HCT116 (cell line): ENCODE measurements at regions not wholly inside any gene's neighbourhood (a gene's known extent, or its start where the extent isn't known, plus 50 kb on each side); places are given as distances from the start of the nearest gene placed in this dataset.
A peak's percentile ranks its signal among the peaks of the same experiment; 100 is the strongest.
"Not testable (repeated sequence)": the region's sequence is repeated elsewhere in the genome, so short reads cannot be mapped to it uniquely, and the experiment has no call there.

Experiments used
- ATAC-seq: fragments of 200-7000 bp; cut with Tn5 transposase; 2 replicates; pipeline ENCODE4 v1.9.1; 2020; ENCODE audit warnings: mild to moderate bottlenecking, moderate library complexity
- BruUV-seq: library from RNA; stranded (reverse); fragments of 400-500 nt; replicated peaks from 2 replicates; lab custom pipeline; 2021; lab: Mats Ljungman, UMichigan
- CTCF ChIA-PET: fragments of 300-600 bp; sonication (Branson Sonifier 250); formaldehyde crosslinking; loops from one replicate; lab custom pipeline; 2021; ENCODE audit warnings: antibody characterized with exemption; lab: Charles Lee
- POLR2A ChIA-PET: fragments of 300-600, 350-600 bp; sonication (Branson Sonifier 250); formaldehyde crosslinking; loops from one replicate; lab custom pipeline; 2021; ENCODE audit warnings: antibody characterized with exemption; lab: Charles Lee
- RAD21 ChIA-PET, 2 experiments: fragments of 300-600 bp; sonication (Branson Sonifier 250); formaldehyde crosslinking; loops; one replicate each; lab custom pipeline; 2023; ENCODE audit warnings: low total read pairs in 2 of 2; ENCODE audit not compliant: uncharacterized antibody in 2 of 2, unreplicated experiment in 2 of 2, low non-redundant PET in 1 of 2; lab: Charles Lee
- DNase-seq: peaks from one replicate; pipeline ENCODE4 v3.0.0-alpha.2; 2010; ENCODE audit warnings: low read depth, low spot score
- H2AFZ ChIP-seq: fragments of 200-600 bp; shearing (Covaris generic), sonication (generic); 2 replicates; pipeline ENCODE4 v1.6.1; 2017; ENCODE audit warnings: low read depth, mixed run types, mixed read lengths, antibody characterized with exemption, low read length; ENCODE audit not compliant: poor library complexity, severe bottlenecking
- H3K27ac ChIP-seq: 2 replicates; pipeline ENCODE4 v1.5.1; 2012; ENCODE audit warnings: low read depth, low read length
- H3K27me3 ChIP-seq: fragments of 200-600 bp; sonication (generic); 2 replicates; pipeline ENCODE4 v1.6.1; 2016; ENCODE audit warnings: mixed run types, low read length, mixed read lengths; ENCODE audit not compliant: insufficient read depth
- H3K36me3 ChIP-seq, 2 experiments: fragments of 200-500 bp in 1 of 2; fragments of 200-600 bp in 1 of 2; sonication (Bioruptor generic) in 1 of 2; sonication (generic) in 1 of 2; 2 replicates each; pipeline versions ENCODE4 v1.5.1 to v1.6.1; 2014 to 2016; ENCODE audit warnings: low read length in 2 of 2, inconsistent platforms in 1 of 2, mixed read lengths in 1 of 2, mixed run types in 1 of 2; ENCODE audit not compliant: insufficient read depth in 2 of 2, control insufficient read depth in 1 of 2
- H3K4me1 ChIP-seq, 2 experiments: fragments of 200-600 bp in 1 of 2; sonication (generic) in 1 of 2; 2 replicates each; pipeline versions ENCODE4 v1.5.1 to v1.6.1; 2012 to 2017; ENCODE audit warnings: low read length in 2 of 2, inconsistent platforms in 1 of 2, mild to moderate bottlenecking in 1 of 2, mixed read lengths in 1 of 2, mixed run types in 1 of 2, moderate library complexity in 1 of 2; ENCODE audit not compliant: insufficient read depth in 2 of 2, control insufficient read depth in 1 of 2
- H3K4me2 ChIP-seq: fragments of 200-600 bp; sonication (generic); 2 replicates; pipeline ENCODE4 v1.6.1; 2017; ENCODE audit warnings: mixed run types, low read length, mixed read lengths
- H3K4me3 ChIP-seq, 2 experiments: fragments of 200-600 bp in 1 of 2; sonication (generic) in 1 of 2; replicated peaks in 1 of 2; 2 replicates each; pipeline ENCODE4 v1.5.1; 2011 to 2016; ENCODE audit warnings: low read length in 2 of 2, control low read depth in 1 of 2, low read depth in 1 of 2, mild to moderate bottlenecking in 1 of 2, mixed read lengths in 1 of 2, mixed run types in 1 of 2
- H3K79me2 ChIP-seq: fragments of 200-600 bp; sonication (generic); 2 replicates; pipeline ENCODE4 v1.6.1; 2017; ENCODE audit warnings: mild to moderate bottlenecking, mixed run types, low read length, moderate library complexity, mixed read lengths; ENCODE audit not compliant: insufficient read depth
- H3K9ac ChIP-seq: fragments of 200-600 bp; sonication (generic); 2 replicates; pipeline ENCODE4 v1.6.1; 2016; ENCODE audit warnings: low read length, mixed read lengths
- H3K9me2 ChIP-seq: fragments of 200-600 bp; sonication (generic), shearing (Covaris generic); 2 replicates; pipeline ENCODE4 v1.6.1; 2017; ENCODE audit warnings: mixed run types, mild to moderate bottlenecking, moderate library complexity; ENCODE audit not compliant: insufficient read depth
- H3K9me3 ChIP-seq, 2 experiments: fragments of 200-500 bp in 1 of 2; fragments of 200-600 bp in 1 of 2; sonication (Bioruptor generic) in 1 of 2; sonication (generic) in 1 of 2; 2 replicates each; pipeline ENCODE4 v1.6.1; 2014 to 2017; ENCODE audit warnings: low read length in 2 of 2, mixed read lengths in 2 of 2, inconsistent platforms in 1 of 2, low read depth in 1 of 2, mild to moderate bottlenecking in 1 of 2, mixed run types in 1 of 2, moderate library complexity in 1 of 2; ENCODE audit not compliant: control insufficient read depth in 1 of 2, insufficient read depth in 1 of 2
- H4K20me1 ChIP-seq: fragments of 200-600 bp; sonication (generic), shearing (Covaris generic); 2 replicates; pipeline ENCODE4 v1.6.1; 2017; ENCODE audit warnings: mixed run types, mild to moderate bottlenecking, moderate library complexity; ENCODE audit not compliant: insufficient read depth
- CBX3 ChIP-seq: IDR thresholded peaks from 2 replicates; pipeline ENCODE4 v1.6.1; 2012; ENCODE audit warnings: low read depth
- EGR1 ChIP-seq: IDR thresholded peaks from 2 replicates; pipeline ENCODE4 v1.6.1; 2012; ENCODE audit warnings: low read depth
- ELF1 ChIP-seq: IDR thresholded peaks from 2 replicates; pipeline ENCODE4 v1.6.1; 2012; ENCODE audit warnings: low read depth, borderline replicate concordance
- EZH2 ChIP-seq: fragments of 200-600 bp; sonication (generic); IDR thresholded peaks from 2 replicates; pipeline ENCODE4 v1.6.1; 2017; ENCODE audit warnings: antibody characterized with exemption, mixed run types
- EZH2phosphoT487 ChIP-seq: fragments of 200-600 bp; IDR thresholded peaks from 2 replicates; pipeline ENCODE4 v1.6.1; 2018; ENCODE audit warnings: antibody characterized with exemption, borderline replicate concordance
- SIN3A ChIP-seq: IDR thresholded peaks from 2 replicates; pipeline ENCODE4 v1.6.1; 2012; ENCODE audit warnings: low read depth
- SRF ChIP-seq: IDR thresholded peaks from 2 replicates; pipeline ENCODE4 v1.6.1; 2012; ENCODE audit warnings: low read depth
- TCF7L2 ChIP-seq: IDR thresholded peaks from 2 replicates; pipeline ENCODE4 v1.7.0; 2011; ENCODE audit warnings: borderline replicate concordance, inconsistent platforms; ENCODE audit not compliant: insufficient read depth, insufficient read length; ENCODE audit errors: extremely low read depth
- YY1 ChIP-seq: IDR thresholded peaks from 2 replicates; pipeline ENCODE4 v1.6.1; 2011; ENCODE audit warnings: low read length, low read depth, moderate library complexity, mild to moderate bottlenecking; ENCODE audit not compliant: insufficient replicate concordance; ENCODE audit errors: extremely low read depth
- intact Hi-C: fragments of 100-400 bp; cut with micrococcal nuclease; formaldehyde crosslinking; loops from 2 replicates; pipeline ENCODE4 v1.10.0; 2022
- TF ChIP-seq, protein P1 (sequence below): IDR thresholded peaks from 2 replicates; pipeline ENCODE4 v1.6.1; 2012; ENCODE audit warnings: low read depth
- TF ChIP-seq, protein P2 (sequence below), 3 experiments: fragments of 200-600 bp in 1 of 3; sonication (generic) in 1 of 3; IDR thresholded peaks in 2 of 3; conservative IDR thresholded peaks in 1 of 3; 2 replicates each; pipeline ENCODE4 v1.5.1; 2012 to 2017; ENCODE audit warnings: low read depth in 2 of 3, low read length in 2 of 3, antibody characterized with exemption in 1 of 3, borderline replicate concordance in 1 of 3, control low read depth in 1 of 3, mild to moderate bottlenecking in 1 of 3, mixed read lengths in 1 of 3, mixed run types in 1 of 3, moderate library complexity in 1 of 3; ENCODE audit not compliant: insufficient read depth in 1 of 3

DNA sequence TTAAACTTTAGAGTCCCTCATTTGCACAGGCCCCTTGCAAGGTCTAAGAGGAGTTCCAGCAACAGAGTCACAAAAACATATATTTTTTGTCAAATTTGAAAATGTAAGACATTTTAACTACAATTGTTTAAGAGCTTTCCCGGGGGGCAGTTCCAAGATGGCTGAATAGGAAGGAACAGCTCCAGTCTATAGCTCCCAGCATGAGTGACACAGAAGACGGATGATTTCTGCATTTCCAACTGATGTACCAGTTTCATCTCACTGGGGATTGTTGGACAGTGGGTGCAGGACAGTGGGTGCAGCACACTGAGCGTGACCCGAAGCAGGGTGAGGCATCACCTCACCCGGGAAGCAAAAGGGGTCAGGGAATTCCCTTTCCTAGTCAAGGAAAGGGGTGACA, 71.4 kb upstream of the NMU start:
- no peak for DNase-seq
- H4K20me1 ChIP-seq: no peaks in the 10 kb centered on the region
- intact Hi-C loops: no loop called here
- H3K4me1 ChIP-seq: no peaks in the 10 kb centered on the region
- no peak for TF ChIP-seq SRF
- TF ChIP-seq, protein P1, sequence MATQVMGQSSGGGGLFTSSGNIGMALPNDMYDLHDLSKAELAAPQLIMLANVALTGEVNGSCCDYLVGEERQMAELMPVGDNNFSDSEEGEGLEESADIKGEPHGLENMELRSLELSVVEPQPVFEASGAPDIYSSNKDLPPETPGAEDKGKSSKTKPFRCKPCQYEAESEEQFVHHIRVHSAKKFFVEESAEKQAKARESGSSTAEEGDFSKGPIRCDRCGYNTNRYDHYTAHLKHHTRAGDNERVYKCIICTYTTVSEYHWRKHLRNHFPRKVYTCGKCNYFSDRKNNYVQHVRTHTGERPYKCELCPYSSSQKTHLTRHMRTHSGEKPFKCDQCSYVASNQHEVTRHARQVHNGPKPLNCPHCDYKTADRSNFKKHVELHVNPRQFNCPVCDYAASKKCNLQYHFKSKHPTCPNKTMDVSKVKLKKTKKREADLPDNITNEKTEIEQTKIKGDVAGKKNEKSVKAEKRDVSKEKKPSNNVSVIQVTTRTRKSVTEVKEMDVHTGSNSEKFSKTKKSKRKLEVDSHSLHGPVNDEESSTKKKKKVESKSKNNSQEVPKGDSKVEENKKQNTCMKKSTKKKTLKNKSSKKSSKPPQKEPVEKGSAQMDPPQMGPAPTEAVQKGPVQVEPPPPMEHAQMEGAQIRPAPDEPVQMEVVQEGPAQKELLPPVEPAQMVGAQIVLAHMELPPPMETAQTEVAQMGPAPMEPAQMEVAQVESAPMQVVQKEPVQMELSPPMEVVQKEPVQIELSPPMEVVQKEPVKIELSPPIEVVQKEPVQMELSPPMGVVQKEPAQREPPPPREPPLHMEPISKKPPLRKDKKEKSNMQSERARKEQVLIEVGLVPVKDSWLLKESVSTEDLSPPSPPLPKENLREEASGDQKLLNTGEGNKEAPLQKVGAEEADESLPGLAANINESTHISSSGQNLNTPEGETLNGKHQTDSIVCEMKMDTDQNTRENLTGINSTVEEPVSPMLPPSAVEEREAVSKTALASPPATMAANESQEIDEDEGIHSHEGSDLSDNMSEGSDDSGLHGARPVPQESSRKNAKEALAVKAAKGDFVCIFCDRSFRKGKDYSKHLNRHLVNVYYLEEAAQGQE: no peak
- no peak for TF ChIP-seq SIN3A
- no peak for TF ChIP-seq EZH2
- TF ChIP-seq EGR1: no peak
- no peak for TF ChIP-seq CBX3
- TF ChIP-seq, protein P2, sequence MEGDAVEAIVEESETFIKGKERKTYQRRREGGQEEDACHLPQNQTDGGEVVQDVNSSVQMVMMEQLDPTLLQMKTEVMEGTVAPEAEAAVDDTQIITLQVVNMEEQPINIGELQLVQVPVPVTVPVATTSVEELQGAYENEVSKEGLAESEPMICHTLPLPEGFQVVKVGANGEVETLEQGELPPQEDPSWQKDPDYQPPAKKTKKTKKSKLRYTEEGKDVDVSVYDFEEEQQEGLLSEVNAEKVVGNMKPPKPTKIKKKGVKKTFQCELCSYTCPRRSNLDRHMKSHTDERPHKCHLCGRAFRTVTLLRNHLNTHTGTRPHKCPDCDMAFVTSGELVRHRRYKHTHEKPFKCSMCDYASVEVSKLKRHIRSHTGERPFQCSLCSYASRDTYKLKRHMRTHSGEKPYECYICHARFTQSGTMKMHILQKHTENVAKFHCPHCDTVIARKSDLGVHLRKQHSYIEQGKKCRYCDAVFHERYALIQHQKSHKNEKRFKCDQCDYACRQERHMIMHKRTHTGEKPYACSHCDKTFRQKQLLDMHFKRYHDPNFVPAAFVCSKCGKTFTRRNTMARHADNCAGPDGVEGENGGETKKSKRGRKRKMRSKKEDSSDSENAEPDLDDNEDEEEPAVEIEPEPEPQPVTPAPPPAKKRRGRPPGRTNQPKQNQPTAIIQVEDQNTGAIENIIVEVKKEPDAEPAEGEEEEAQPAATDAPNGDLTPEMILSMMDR (IDR thresholded peaks at IDR 0.05 in 2 of 3, conservative IDR thresholded peaks at IDR 0.05 in 1 of 3; ENCODE audit: borderline replicate concordance in 1 of 3, insufficient read depth in 1 of 3, low read depth in 2 of 3, low read length in 2 of 3): no peak
- no peak for TF ChIP-seq YY1
- no peak for TF ChIP-seq ELF1
- no peak for TF ChIP-seq EZH2phosphoT487
- TF ChIP-seq TCF7L2: no peak
- H3K4me2 ChIP-seq: no peak overlapping the region
- RAD21 ChIA-PET: no interaction called here
- POLR2A ChIA-PET: no interaction called here
- no peaks in the 10 kb centered on the region for H3K36me3 ChIP-seq
- no TSS peak for BruUV-seq
- no peaks in the 10 kb centered on the region for H3K9me2 ChIP-seq
- H3K9me3 ChIP-seq: no peaks in the 10 kb centered on the region
- H3K27ac ChIP-seq: no peak overlapping the region
- peak overlapping the region; percentile 54 for H2AFZ ChIP-seq
- H3K9ac ChIP-seq: no peak overlapping the region
- H3K4me3 ChIP-seq: no peak overlapping the region
- ATAC-seq: no peak
- CTCF ChIA-PET: no interaction called here
- H3K79me2 ChIP-seq: no peaks in the 10 kb centered on the region
- no peaks in the 10 kb centered on the region for H3K27me3 ChIP-seq

DNA sequence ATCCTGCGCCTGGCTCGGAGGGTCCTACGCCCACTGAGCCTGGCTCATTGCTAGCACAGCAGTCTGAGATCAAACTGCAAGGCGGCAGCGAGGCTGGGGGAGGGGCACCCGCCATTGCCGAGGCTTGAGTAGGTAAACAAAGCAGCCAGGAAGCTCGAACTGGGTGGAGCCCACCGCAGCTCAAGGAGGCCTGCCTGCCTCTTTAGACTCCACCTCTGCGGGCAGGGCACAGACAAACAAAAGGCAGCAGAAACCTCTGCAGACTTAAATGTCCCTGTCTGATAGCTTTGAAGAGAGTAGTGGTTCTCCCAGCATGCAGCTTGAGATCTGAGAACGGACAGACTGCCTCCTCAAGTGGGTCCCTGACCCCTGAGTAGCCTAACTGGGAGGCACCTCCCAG, 71.9 kb upstream of the NMU start:
- H3K4me2 ChIP-seq, H3K9me3 ChIP-seq, H3K9me2 ChIP-seq, H3K27ac ChIP-seq, BruUV-seq, H3K4me3 ChIP-seq, H3K79me2 ChIP-seq, RAD21 ChIA-PET, ATAC-seq, POLR2A ChIA-PET, H2AFZ ChIP-seq, H3K36me3 ChIP-seq, H3K27me3 ChIP-seq, H4K20me1 ChIP-seq, intact Hi-C loops, CTCF ChIA-PET, H3K9ac ChIP-seq, DNase-seq, H3K4me1 ChIP-seq: not testable (repeated sequence)
